Activated CD4-positive, alpha-beta T cell treated with anti-CD3 and anti-CD28 coated beads for 24 hours (primary cell): ENCODE measurements at regions not wholly inside any gene's neighbourhood (a gene's known extent, or its start where the extent isn't known, plus 50 kb on each side); places are given as distances from the start of the nearest gene placed in this dataset.

ENCODE experiments used
- DNase-seq, 2 donors: peaks; one replicate each; pipeline ENCODE4 v3.0.0-alpha.2; 2020; ENCODE audit warnings: low read depth in 2 of 2

GRCh38 chr9:85155352-85155751, 485.8 kb downstream of the NTRK2 start:
- DNase-seq, result no peak

- no peak for DNase-seq
These were observed 482.2 kb downstream of the NTRK2 start for GRCh38 chr9:85151741-85152140.

GRCh38 chr9:85151162-85151561, 481.6 kb downstream of the NTRK2 start:
- DNase-seq, result no peak

GRCh38 chr9:85147046-85147640, 477.6 kb downstream of the NTRK2 start:
- no peak for DNase-seq

GRCh38 chr9:85142968-85143367, 473.4 kb downstream of the NTRK2 start:
- DNase-seq, result no peak

- DNase-seq, result no peak
These were observed 473.0 kb downstream of the NTRK2 start for GRCh38 chr9:85142496-85142911.

- no peak for DNase-seq
These were observed 468.2 kb downstream of the NTRK2 start for GRCh38 chr9:85137696-85138095.

GRCh38 chr9:85136987-85137386, 467.5 kb downstream of the NTRK2 start:
- no peak for DNase-seq

GRCh38 chr9:85136507-85136906, 467.0 kb downstream of the NTRK2 start:
- DNase-seq, result no peak

GRCh38 chr9:85130764-85131163, 461.2 kb downstream of the NTRK2 start:
- DNase-seq, result no peak

- DNase-seq, result no peak
These were observed 460.7 kb downstream of the NTRK2 start for GRCh38 chr9:85130260-85130659.

- DNase-seq, result no peak
These were observed 460.0 kb downstream of the NTRK2 start for GRCh38 chr9:85129514-85129913.

GRCh38 chr9:85118990-85119755, 449.6 kb downstream of the NTRK2 start:
- DNase-seq, result no peak

GRCh38 chr9:85117831-85118230, 448.3 kb downstream of the NTRK2 start:
- DNase-seq, result no peak

- no peak for DNase-seq
These were observed 445.9 kb downstream of the NTRK2 start for GRCh38 chr9:85115473-85115872.

GRCh38 chr9:85114799-85115198, 445.3 kb downstream of the NTRK2 start:
- no peak for DNase-seq

GRCh38 chr9:85112933-85113418, 443.4 kb downstream of the NTRK2 start:
- no peak for DNase-seq

- no peak for DNase-seq
These were observed 442.9 kb downstream of the NTRK2 start for GRCh38 chr9:85112391-85112790.

- DNase-seq, result no peak
These were observed 439.2 kb downstream of the NTRK2 start for GRCh38 chr9:85108746-85109145.

GRCh38 chr9:85108229-85108628, 438.7 kb downstream of the NTRK2 start:
- no peak for DNase-seq

- no peak for DNase-seq
These were observed 419.9 kb downstream of the NTRK2 start for GRCh38 chr9:85089188-85089969.

- no peak for DNase-seq
These were observed 412.4 kb downstream of the NTRK2 start for GRCh38 chr9:85081963-85082362.

- no peak for DNase-seq
These were observed 409.8 kb downstream of the NTRK2 start for GRCh38 chr9:85079349-85079748.
